ENCODE measurements at regions not wholly inside any gene's neighbourhood (a gene's known extent, or its start where the extent isn't known, plus 50 kb on each side); places are given as distances from the start of the nearest gene placed in this dataset.

- H3K4me3 ChIP-seq (ENCODE audit: low read depth, low read length): no peak overlapping the region
- no peak for DNase-seq (ENCODE audit: low read depth)
These were observed 258.6 kb upstream of the NFE2L3 start for GRCh38 chr7:25893436-25893835.

GRCh38 chr7:25894002-25894901, 257.7 kb upstream of the NFE2L3 start:
- TF ChIP-seq CTCF (IDR thresholded peaks at IDR 0.05; ENCODE audit: control insufficient read depth, extremely low read depth, insufficient read depth): no peak
- no peak overlapping the region for H3K4me3 ChIP-seq (ENCODE audit: low read depth, low read length)
- no peak for DNase-seq (ENCODE audit: low read depth)

More at GRCh38 chr7:25893436-25893835, 258.6 kb upstream of the NFE2L3 start:
- TF ChIP-seq CTCF (IDR thresholded peaks at IDR 0.05; ENCODE audit: control insufficient read depth, extremely low read depth, insufficient read depth): no peak

DNA sequence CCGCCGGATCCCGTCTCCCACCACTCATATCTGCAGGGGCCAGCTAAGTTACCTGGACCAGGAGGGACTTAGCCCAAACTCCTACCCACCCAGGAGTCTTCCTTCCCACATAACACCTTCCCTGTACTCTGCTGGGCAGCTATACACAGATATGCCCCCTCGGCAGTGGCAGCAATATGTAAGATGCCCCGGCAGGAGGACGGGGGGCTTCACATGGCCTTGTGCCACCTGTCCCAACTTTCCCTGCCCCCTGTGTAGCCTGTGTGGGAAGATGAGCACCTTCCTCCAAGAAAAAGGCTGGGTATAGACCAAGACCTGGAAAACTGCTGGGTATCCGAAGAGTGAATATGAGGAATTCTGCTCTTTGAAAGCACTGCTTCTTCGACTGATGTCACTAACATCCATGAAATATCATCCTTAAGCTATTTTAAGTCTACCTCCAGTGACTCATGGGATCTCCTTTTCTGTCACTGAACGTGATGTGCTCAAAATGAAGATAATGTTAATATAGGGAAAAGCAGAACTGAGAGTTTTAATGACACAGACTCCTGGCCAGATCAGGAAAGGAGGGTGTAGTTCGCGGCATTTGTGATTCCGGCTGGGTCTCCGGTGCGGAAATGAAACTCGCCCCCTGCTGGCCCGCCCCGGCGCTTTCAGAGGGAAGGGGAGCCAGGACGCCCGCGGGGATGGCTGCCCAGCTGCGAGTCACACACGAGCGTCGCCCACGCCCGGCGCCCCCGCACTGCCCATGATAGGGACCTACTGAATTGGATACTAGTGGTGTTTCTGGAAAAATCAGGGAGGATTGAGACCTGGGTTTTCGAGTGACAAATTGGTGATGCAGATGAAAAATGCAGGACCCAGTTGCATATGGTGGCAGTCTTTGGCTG, 256.9 kb upstream of the NFE2L3 start:
- 0 out of 2 replicates have a peak, but pooled peaks have one; percentile 12 for TF ChIP-seq CTCF (IDR thresholded peaks at IDR 0.05; ENCODE audit: control insufficient read depth, extremely low read depth, insufficient read depth)
- no peak overlapping the region for H3K4me3 ChIP-seq (ENCODE audit: low read depth, low read length)
- no peak for DNase-seq (ENCODE audit: low read depth)

DNA sequence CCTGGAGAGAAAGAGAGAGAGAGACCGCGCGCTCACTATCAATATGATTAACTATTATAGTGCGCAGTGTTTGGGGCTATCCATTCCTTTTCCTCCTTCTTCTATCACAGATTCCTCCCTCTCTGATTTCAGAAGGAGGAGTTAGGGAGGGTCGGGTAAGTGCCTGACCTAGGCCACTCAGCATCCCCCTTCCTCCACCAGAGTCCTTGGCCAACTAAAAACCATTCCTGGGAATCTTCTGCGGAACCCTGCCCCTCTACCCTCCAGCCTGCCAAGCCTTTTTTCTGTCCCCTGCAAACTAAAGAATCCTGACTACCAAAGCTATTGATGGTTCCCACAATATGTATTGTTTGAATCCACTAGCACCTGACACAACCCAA, 256.2 kb upstream of the NFE2L3 start:
- no peak for DNase-seq (ENCODE audit: low read depth)
- no peak overlapping the region for H3K4me3 ChIP-seq (ENCODE audit: low read depth, low read length)
- no peak for TF ChIP-seq CTCF (IDR thresholded peaks at IDR 0.05; ENCODE audit: control insufficient read depth, extremely low read depth, insufficient read depth)

- H3K4me3 ChIP-seq (ENCODE audit: low read depth, low read length): no peak overlapping the region
- no peak for TF ChIP-seq CTCF (IDR thresholded peaks at IDR 0.05; ENCODE audit: control insufficient read depth, extremely low read depth, insufficient read depth)
- DNase-seq (ENCODE audit: low read depth): no peak
These were observed 254.7 kb upstream of the NFE2L3 start for GRCh38 chr7:25897261-25897782.

GRCh38 chr7:25900245-25900644, 251.8 kb upstream of the NFE2L3 start:
- no peak for TF ChIP-seq CTCF (IDR thresholded peaks at IDR 0.05; ENCODE audit: control insufficient read depth, extremely low read depth, insufficient read depth)
- no peak for DNase-seq (ENCODE audit: low read depth)
- no peak overlapping the region for H3K4me3 ChIP-seq (ENCODE audit: low read depth, low read length)

Data from LNCaP clone FGC (cell line).